Fibroblast of villous mesenchyme (primary cell): ENCODE measurements at regions not wholly inside any gene's neighbourhood (a gene's known extent, or its start where the extent isn't known, plus 50 kb on each side); places are given as distances from the start of the nearest gene placed in this dataset.

Experiments
- DNase-seq: peaks from one replicate; pipeline ENCODE4 v3.0.0-alpha.2; 2010; ENCODE audit warnings: low read depth
- H3K4me3 ChIP-seq: 2 replicates; pipeline ENCODE4 v1.5.1; 2011; ENCODE audit warnings: low read depth, mild to moderate bottlenecking, low read length
- TF ChIP-seq, protein P1 (sequence below): IDR thresholded peaks from 2 replicates; pipeline ENCODE4 v1.5.1; 2012; ENCODE audit warnings: low read depth, mild to moderate bottlenecking, low read length; ENCODE audit not compliant: insufficient read depth

DNA sequence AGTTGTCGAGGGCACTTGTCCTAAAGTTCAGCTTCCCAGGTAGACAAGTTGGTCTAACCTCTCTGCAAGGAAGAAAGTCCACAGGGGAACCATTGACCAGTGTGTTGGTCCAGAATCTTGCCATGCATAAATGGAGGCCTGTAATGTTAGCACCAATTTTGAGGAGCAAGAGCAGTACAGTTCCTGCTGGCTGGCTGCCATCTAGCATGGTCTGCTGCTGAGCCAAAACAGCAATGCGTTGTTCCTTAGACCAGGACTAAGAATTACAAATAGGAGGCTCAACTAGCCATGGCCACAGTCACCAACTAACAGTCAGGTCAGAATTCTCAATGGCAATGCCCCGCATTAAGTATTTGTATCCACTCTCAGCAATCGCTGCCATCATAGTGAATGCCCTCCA is 72.8 kb upstream of the WIPF1 start:
- no peak for DNase-seq
- no peak overlapping the region for H3K4me3 ChIP-seq
- TF ChIP-seq, protein P1, sequence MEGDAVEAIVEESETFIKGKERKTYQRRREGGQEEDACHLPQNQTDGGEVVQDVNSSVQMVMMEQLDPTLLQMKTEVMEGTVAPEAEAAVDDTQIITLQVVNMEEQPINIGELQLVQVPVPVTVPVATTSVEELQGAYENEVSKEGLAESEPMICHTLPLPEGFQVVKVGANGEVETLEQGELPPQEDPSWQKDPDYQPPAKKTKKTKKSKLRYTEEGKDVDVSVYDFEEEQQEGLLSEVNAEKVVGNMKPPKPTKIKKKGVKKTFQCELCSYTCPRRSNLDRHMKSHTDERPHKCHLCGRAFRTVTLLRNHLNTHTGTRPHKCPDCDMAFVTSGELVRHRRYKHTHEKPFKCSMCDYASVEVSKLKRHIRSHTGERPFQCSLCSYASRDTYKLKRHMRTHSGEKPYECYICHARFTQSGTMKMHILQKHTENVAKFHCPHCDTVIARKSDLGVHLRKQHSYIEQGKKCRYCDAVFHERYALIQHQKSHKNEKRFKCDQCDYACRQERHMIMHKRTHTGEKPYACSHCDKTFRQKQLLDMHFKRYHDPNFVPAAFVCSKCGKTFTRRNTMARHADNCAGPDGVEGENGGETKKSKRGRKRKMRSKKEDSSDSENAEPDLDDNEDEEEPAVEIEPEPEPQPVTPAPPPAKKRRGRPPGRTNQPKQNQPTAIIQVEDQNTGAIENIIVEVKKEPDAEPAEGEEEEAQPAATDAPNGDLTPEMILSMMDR: no peak

DNA sequence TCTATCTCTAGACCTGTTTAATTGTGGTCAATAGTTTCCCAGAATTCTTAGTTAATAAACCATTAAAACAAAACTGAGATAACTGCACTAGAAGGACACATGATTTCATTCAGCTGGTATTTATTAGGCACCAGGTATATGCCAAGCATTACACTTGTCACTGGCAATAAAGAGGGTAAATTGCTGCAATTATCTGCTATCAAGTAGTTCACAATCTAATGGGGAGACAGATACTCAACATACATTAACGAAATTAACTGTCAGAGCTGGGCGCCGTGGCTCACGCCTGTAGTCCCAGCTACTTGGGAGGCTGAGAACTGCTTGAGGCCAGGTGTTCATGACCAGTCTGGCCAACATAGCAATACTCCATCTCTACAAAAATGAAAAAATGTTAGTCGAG is 71.7 kb upstream of the WIPF1 start:
- H3K4me3 ChIP-seq: no peak overlapping the region
- no peak for DNase-seq
- TF ChIP-seq, protein P1: no peak

DNA sequence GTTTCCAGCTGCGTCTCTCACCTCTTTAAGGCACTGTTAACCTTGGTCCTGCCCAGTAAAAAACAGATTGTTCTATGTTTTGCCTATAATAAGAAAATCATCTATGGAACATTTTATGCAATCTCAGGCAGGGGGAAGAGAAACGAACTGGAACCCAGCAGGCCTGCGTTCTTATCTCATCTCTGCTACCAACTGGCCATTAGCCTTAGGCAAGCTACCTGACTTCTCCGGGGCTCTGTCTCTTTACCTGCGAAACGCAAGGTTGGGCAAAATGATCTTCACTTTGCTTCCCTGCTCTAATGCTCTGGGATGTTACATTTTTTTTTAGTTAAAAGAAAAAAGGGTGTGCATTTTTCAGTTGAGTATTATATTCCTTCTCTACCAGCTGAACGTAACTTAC is 70.5 kb upstream of the WIPF1 start:
- TF ChIP-seq, protein P1: no peak
- H3K4me3 ChIP-seq: no peak overlapping the region
- DNase-seq: no peak

DNA sequence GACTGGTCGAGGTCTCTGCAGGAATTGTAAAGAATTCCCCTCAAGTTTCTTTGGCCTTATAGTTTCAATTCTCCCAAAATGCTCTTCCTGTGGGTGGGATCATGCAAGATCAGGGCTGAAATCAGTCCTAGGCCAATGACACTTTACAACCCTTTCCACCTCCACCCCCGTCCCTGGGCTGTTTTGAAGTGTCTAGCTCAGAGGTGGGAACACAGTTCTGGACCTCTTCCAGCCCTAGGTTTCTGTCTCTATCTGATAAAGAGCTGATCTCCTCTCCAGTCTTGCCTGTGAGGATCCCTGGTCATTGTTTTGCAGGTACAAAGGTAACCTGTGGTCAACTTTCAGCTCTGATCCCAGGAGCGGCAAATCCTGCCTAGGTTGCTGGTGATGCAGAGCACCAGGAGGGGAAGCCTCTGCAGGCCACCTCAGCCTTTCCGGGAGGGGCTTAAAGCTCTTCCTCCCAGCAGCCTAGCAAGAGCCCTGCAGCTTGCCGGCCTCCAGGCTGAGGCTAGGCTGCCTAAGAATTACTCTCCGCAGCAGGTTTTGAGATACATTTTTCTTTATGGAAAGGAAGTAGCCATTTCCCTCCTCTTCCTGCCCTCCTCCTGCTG is 69.8 kb upstream of the WIPF1 start:
- DNase-seq: no peak
- H3K4me3 ChIP-seq: no peak overlapping the region
- TF ChIP-seq, protein P1: no peak

DNA sequence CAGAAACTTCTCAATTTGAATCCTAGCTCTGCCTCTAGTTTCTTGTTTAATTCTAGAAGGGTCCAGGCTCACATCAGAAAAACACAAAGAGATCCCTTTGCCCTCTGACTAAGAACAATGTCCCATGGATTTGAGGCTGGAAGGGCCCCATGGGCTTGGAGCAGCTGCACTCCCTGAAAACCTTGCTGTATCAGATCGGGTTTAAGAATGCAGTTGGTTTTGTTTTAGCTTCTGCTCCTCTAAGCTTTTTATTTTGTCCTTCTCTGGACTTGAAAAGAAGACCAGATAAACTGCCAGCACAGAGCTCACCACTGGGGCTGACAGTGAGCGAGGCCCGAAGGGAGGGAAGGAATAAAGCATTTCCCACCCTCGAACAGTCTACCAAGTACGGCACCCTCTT is 69.2 kb upstream of the WIPF1 start:
- DNase-seq: no peak
- no peak overlapping the region for H3K4me3 ChIP-seq
- TF ChIP-seq, protein P1: no peak

DNA sequence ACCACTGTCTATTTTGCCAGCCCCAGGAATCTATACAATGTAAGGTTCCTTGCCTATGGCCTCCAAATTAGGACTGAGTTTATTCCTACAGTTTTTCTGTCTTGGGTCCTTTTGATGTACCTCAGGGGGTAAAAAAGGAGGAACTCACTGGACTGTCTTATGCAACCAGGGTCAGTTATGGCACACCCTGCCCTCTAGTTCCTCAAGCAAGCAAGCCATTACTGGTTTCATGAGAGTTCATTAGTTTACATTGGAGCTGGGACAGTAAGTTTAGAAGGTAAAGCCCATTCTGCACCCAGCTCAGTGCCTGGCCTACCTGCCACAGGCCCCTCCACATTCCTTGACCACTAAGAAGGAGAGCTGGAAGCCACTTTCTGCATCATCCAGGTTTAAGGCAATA is 68.7 kb upstream of the WIPF1 start:
- DNase-seq: no peak
- H3K4me3 ChIP-seq: no peak overlapping the region
- TF ChIP-seq, protein P1: no peak
